Heart left ventricle (tissue), 13 donors: ENCODE measurements at regions not wholly inside any gene's neighbourhood (a gene's known extent, or its start where the extent isn't known, plus 50 kb on each side); places are given as distances from the start of the nearest gene placed in this dataset.

Experiments
- POLR2A ChIP-seq, 2 donors: fragments of 450-650 bp; IDR thresholded peaks; one replicate each; pipeline ENCODE4 v1.6.1; 2017; ENCODE audit warnings: antibody characterized with exemption in 2 of 2, mild to moderate bottlenecking in 2 of 2, moderate library complexity in 2 of 2
- TF ChIP-seq, protein P1 (sequence below), 12 donors: fragments of 200-600 bp; sonication (generic) in 4 of 12; IDR thresholded peaks; one replicate each; pipeline versions ENCODE4 v1.5.0 to v1.8.0; 2018 to 2022; ENCODE audit warnings: antibody characterized with exemption in 12 of 12, mild to moderate bottlenecking in 5 of 12
- donor health status: ischemic (EF 13 %, LVEDD 7.1; RV severe dilation, severe dysfunction).
- donor health status: DM: no; HTN: yes; CAD: no.
- donor health status: DM: no; HTN: no; CAD: no.
- donor health status: ischemic (EF 25% LVEDD 6.9; RV normal size, moderate dysfunction).
- donor health status: ischemic (EF 25% LVEDD 5.7; RV mildly dilated, moderate dysfunction).
- donor health status: ischemic (EF 35%, LVEDD 5.7; RV mildly dilated, moderate dysfunction).
- donor health status: nonischemic (EF 11% LVEDD 7.7; RV severe dilation, severe dysfunction).
- donor health status: DM: yes; HTN: yes; CAD: no.
- donor health status: PGD.
- donor health status: ischemic (EF 29% LVEDD 5.4; RV normal size, mild dysfunction).
- donor health status: nonischemic (EF 23%, LVEDD 6.1; RV moderate dilation, normal function).

DNA sequence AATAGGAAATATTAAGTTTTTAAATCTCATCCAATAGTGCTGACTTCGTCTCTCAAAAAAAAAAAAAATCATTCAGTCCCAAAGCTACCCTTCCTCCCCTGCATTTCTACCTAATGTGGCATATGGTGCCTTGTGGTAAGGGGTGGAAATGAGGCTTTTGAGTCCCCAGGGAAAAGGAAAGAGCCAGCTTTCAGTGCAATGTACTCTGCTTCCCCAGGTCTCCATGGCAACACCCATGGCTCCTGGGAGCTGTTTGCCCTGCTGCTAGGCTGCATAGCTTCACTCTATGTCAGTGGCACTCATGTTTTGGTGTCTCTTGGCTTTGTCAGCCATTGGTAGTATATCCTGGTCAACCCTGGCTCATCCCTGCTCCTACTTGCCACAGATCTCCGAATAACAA, 175.9 kb downstream of the SLC39A8 start:
- TF ChIP-seq POLR2A (IDR thresholded peaks at IDR 0.05), result no peak
- TF ChIP-seq, protein P1, sequence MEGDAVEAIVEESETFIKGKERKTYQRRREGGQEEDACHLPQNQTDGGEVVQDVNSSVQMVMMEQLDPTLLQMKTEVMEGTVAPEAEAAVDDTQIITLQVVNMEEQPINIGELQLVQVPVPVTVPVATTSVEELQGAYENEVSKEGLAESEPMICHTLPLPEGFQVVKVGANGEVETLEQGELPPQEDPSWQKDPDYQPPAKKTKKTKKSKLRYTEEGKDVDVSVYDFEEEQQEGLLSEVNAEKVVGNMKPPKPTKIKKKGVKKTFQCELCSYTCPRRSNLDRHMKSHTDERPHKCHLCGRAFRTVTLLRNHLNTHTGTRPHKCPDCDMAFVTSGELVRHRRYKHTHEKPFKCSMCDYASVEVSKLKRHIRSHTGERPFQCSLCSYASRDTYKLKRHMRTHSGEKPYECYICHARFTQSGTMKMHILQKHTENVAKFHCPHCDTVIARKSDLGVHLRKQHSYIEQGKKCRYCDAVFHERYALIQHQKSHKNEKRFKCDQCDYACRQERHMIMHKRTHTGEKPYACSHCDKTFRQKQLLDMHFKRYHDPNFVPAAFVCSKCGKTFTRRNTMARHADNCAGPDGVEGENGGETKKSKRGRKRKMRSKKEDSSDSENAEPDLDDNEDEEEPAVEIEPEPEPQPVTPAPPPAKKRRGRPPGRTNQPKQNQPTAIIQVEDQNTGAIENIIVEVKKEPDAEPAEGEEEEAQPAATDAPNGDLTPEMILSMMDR (IDR thresholded peaks at IDR 0.05), result no peak
